ENCODE measurements at regions not wholly inside any gene's neighbourhood (a gene's known extent, or its start where the extent isn't known, plus 50 kb on each side); places are given as distances from the start of the nearest gene placed in this dataset.

- no TSS peak for BruUV-seq (replicated peaks)
- ChIA-PET CTCF (ENCODE audit: unreplicated experiment) (no interaction called here), POLR2A (no interaction called here)
- no peak for TF ChIP-seq EZH2phosphoT487 (IDR thresholded peaks at IDR 0.05; ENCODE audit: borderline replicate concordance, low read depth, low read length)
- no peak for TF ChIP-seq CTCF (conservative IDR thresholded peaks at IDR 0.05; ENCODE audit: low read length)
- Histone ChIP-seq H3K4me3 (ENCODE audit: low read depth, low read length, poor library complexity, severe bottlenecking) (no peak overlapping the region), H3K27ac (ENCODE audit: low read depth, low read length, poor library complexity, severe bottlenecking) (no peak overlapping the region), H2AFZ (ENCODE audit: low read length) (no peak overlapping the region), H4K20me1 (ENCODE audit: insufficient read depth, low read length) (no peaks in the 10 kb centered on the region), H3K4me2 (ENCODE audit: low read length) (no peak overlapping the region), H3K36me3 (ENCODE audit: insufficient read depth, low read length) (no peaks in the 10 kb centered on the region), H3K9me3 (ENCODE audit: low read length) (no peaks in the 10 kb centered on the region), H3K4me1 (ENCODE audit: insufficient read depth, low read length, poor library complexity, severe bottlenecking) (no peaks in the 10 kb centered on the region), H3K79me2 (ENCODE audit: insufficient read depth, low read depth, low read length) (no peaks in the 10 kb centered on the region), H3K9me2 (ENCODE audit: insufficient read depth, low read length) (no peaks in the 10 kb centered on the region)
- no peak for DNase-seq (ENCODE audit: low spot score)
- intact Hi-C loops (cut with micrococcal nuclease; ENCODE audit: unreplicated experiment): no loop called here
Observed at GRCh38 chr11:122033193-122033592, 82.8 kb downstream of the BLID start.

GRCh38 chr11:122032317-122032716 is 83.7 kb downstream of the BLID start:
- POLR2A ChIA-PET: no interaction called here
- no peak overlapping the region for H2AFZ ChIP-seq (ENCODE audit: low read length)
- H3K4me3 ChIP-seq (ENCODE audit: low read depth, low read length, poor library complexity, severe bottlenecking): no peak overlapping the region
- DNase-seq (ENCODE audit: low spot score): no peak
- H3K4me2 ChIP-seq (ENCODE audit: low read length): no peak overlapping the region
- no peaks in the 10 kb centered on the region for H3K79me2 ChIP-seq (ENCODE audit: insufficient read depth, low read depth, low read length)
- H3K27ac ChIP-seq (ENCODE audit: low read depth, low read length, poor library complexity, severe bottlenecking): no peak overlapping the region
- no peaks in the 10 kb centered on the region for H3K36me3 ChIP-seq (ENCODE audit: insufficient read depth, low read length)
- TF ChIP-seq CTCF (conservative IDR thresholded peaks at IDR 0.05; ENCODE audit: low read length): no peak
- TF ChIP-seq EZH2phosphoT487 (IDR thresholded peaks at IDR 0.05; ENCODE audit: borderline replicate concordance, low read depth, low read length): no peak
- H3K9me3 ChIP-seq (ENCODE audit: low read length): no peaks in the 10 kb centered on the region
- no TSS peak for BruUV-seq (replicated peaks)
- CTCF ChIA-PET (ENCODE audit: unreplicated experiment): no interaction called here
- intact Hi-C loops (cut with micrococcal nuclease; ENCODE audit: unreplicated experiment): no loop called here
- H3K4me1 ChIP-seq (ENCODE audit: insufficient read depth, low read length, poor library complexity, severe bottlenecking): no peaks in the 10 kb centered on the region
- no peaks in the 10 kb centered on the region for H3K9me2 ChIP-seq (ENCODE audit: insufficient read depth, low read length)
- H4K20me1 ChIP-seq (ENCODE audit: insufficient read depth, low read length): no peaks in the 10 kb centered on the region

- Histone ChIP-seq H4K20me1 (ENCODE audit: insufficient read depth, low read length) (no peaks in the 10 kb centered on the region), H3K27ac (ENCODE audit: low read depth, low read length, poor library complexity, severe bottlenecking) (no peak overlapping the region), H3K9me2 (ENCODE audit: insufficient read depth, low read length) (no peaks in the 10 kb centered on the region), H3K36me3 (ENCODE audit: insufficient read depth, low read length) (no peaks in the 10 kb centered on the region), H3K79me2 (ENCODE audit: insufficient read depth, low read depth, low read length) (no peaks in the 10 kb centered on the region), H3K4me2 (ENCODE audit: low read length) (no peak overlapping the region), H3K4me3 (ENCODE audit: low read depth, low read length, poor library complexity, severe bottlenecking) (no peak overlapping the region), H2AFZ (ENCODE audit: low read length) (no peak overlapping the region), H3K9me3 (ENCODE audit: low read length) (no peaks in the 10 kb centered on the region), H3K4me1 (ENCODE audit: insufficient read depth, low read length, poor library complexity, severe bottlenecking) (no peaks in the 10 kb centered on the region)
- BruUV-seq (replicated peaks): no TSS peak
- intact Hi-C loops (cut with micrococcal nuclease; ENCODE audit: unreplicated experiment): no loop called here
- DNase-seq (ENCODE audit: low spot score): no peak
- no peak for TF ChIP-seq CTCF (conservative IDR thresholded peaks at IDR 0.05; ENCODE audit: low read length)
- no peak for TF ChIP-seq EZH2phosphoT487 (IDR thresholded peaks at IDR 0.05; ENCODE audit: borderline replicate concordance, low read depth, low read length)
- ChIA-PET CTCF (ENCODE audit: unreplicated experiment) (interaction anchor here (0.6 kb wide), 1 partner anchor 270 kb away, joined by 3 read pairs; no protein-coding TSS in a partner anchor), POLR2A (no interaction called here)
Observed at GRCh38 chr11:122031813-122032212, 84.2 kb downstream of the BLID start.
